ENCODE measurements at regions not wholly inside any gene's neighbourhood (a gene's known extent, or its start where the extent isn't known, plus 50 kb on each side); places are given as distances from the start of the nearest gene placed in this dataset.

- no peak for TF ChIP-seq POLR2A (IDR thresholded peaks at IDR 0.05)
- TF ChIP-seq CTCF (IDR thresholded peaks at IDR 0.05): no peak
These were observed 204.6 kb upstream of the NRP1 start for GRCh38 chr10:33539116-33539515.
